ENCODE measurements at regions not wholly inside any gene's neighbourhood (a gene's known extent, or its start where the extent isn't known, plus 50 kb on each side); places are given as distances from the start of the nearest gene placed in this dataset.

GRCh38 chr20:5492937-5493336, 117.9 kb downstream of the GPCPD1 start:
- Histone ChIP-seq H3K36me3 (replicated peaks in 1 of 2; ENCODE audit: control insufficient read depth in 2 of 2, insufficient read depth in 2 of 2, low read length in 2 of 2) (no peaks in the 10 kb centered on the region), H3K9me3 (replicated peaks in 1 of 2; ENCODE audit: control insufficient read depth in 2 of 2, insufficient read depth in 1 of 2, low read depth in 1 of 2, low read length in 2 of 2) (peaks cover 0 to 5% of the 10 kb centered on the region in 2 donors), H2AFZ (ENCODE audit: low read length) (no peak overlapping the region), H3K79me1 (ENCODE audit: low read depth, low read length) (no peaks in the 10 kb centered on the region), H4K8ac (ENCODE audit: low read depth, low read length) (no peak overlapping the region), H3K23ac (ENCODE audit: low read depth, low read length, poor library complexity) (no peak overlapping the region), H2BK12ac (ENCODE audit: low read length) (no peak overlapping the region), H2BK120ac (ENCODE audit: low read depth, low read length) (no peak overlapping the region), H3K4me1 (ENCODE audit: control insufficient read depth in 2 of 2, insufficient read depth in 1 of 2, low read depth in 1 of 2, low read length in 2 of 2) (no peaks in the 10 kb centered on the region), H2AK5ac (ENCODE audit: low read depth, low read length) (no peak overlapping the region), H3K4me3 (ENCODE audit: low read length in 2 of 2) (no peak overlapping the region), H2BK15ac (ENCODE audit: low read length) (no peak overlapping the region), H3K27me3 (ENCODE audit: control insufficient read depth in 3 of 3, insufficient read depth in 3 of 3, low read depth in 1 of 3, low read length in 3 of 3) (peaks cover 0 to 9% (median 0%) of the 10 kb centered on the region in 3 experiments), H4K91ac (ENCODE audit: low read depth, low read length, poor library complexity) (no peak overlapping the region), H3K4ac (ENCODE audit: low read length) (no peak overlapping the region), H2BK5ac (ENCODE audit: low read length) (no peak overlapping the region), H3K27ac (replicated peaks; ENCODE audit: low read length) (no peak overlapping the region), H3K18ac (ENCODE audit: low read length) (no peak overlapping the region), H3K4me2 (ENCODE audit: insufficient read depth, low read length, poor library complexity, severe bottlenecking) (no peak overlapping the region), H3K9ac (ENCODE audit: low read depth, low read length, poor library complexity) (no peak overlapping the region), H3K14ac (ENCODE audit: low read length) (no peak overlapping the region)
- no peak for DNase-seq (ENCODE audit: low spot score)
- no CpG with 5 or more reads among the region's 5 CpGs for WGBS, 2 donors (ENCODE audit: extremely low coverage in 2 of 2, insufficient read length in 2 of 2, insufficient replicate concordance in 1 of 2)

- Histone ChIP-seq H3K4me2 (ENCODE audit: insufficient read depth, low read length, poor library complexity, severe bottlenecking) (no peak overlapping the region), H2AFZ (ENCODE audit: low read length) (no peak overlapping the region), H3K9me3 (replicated peaks in 1 of 2; ENCODE audit: control insufficient read depth in 2 of 2, insufficient read depth in 1 of 2, low read depth in 1 of 2, low read length in 2 of 2) (peaks cover 0 to 4% of the 10 kb centered on the region in 2 donors), H4K91ac (ENCODE audit: low read depth, low read length, poor library complexity) (no peak overlapping the region), H3K14ac (ENCODE audit: low read length) (no peak overlapping the region), H2AK5ac (ENCODE audit: low read depth, low read length) (no peak overlapping the region), H3K27ac (replicated peaks; ENCODE audit: low read length) (no peak overlapping the region), H3K4ac (ENCODE audit: low read length) (no peak overlapping the region), H2BK5ac (ENCODE audit: low read length) (no peak overlapping the region), H2BK120ac (ENCODE audit: low read depth, low read length) (no peak overlapping the region), H3K18ac (ENCODE audit: low read length) (no peak overlapping the region), H3K27me3 (ENCODE audit: control insufficient read depth in 3 of 3, insufficient read depth in 3 of 3, low read depth in 1 of 3, low read length in 3 of 3) (peaks cover 0 to 13% (median 0%) of the 10 kb centered on the region in 3 experiments), H3K36me3 (replicated peaks in 1 of 2; ENCODE audit: control insufficient read depth in 2 of 2, insufficient read depth in 2 of 2, low read length in 2 of 2) (no peaks in the 10 kb centered on the region), H3K4me3 (ENCODE audit: low read length in 2 of 2) (no peak overlapping the region), H3K23ac (ENCODE audit: low read depth, low read length, poor library complexity) (no peak overlapping the region), H3K9ac (ENCODE audit: low read depth, low read length, poor library complexity) (no peak overlapping the region), H4K8ac (ENCODE audit: low read depth, low read length) (no peak overlapping the region), H3K4me1 (ENCODE audit: control insufficient read depth in 2 of 2, insufficient read depth in 1 of 2, low read depth in 1 of 2, low read length in 2 of 2) (no peaks in the 10 kb centered on the region), H2BK12ac (ENCODE audit: low read length) (no peak overlapping the region), H2BK15ac (ENCODE audit: low read length) (no peak overlapping the region), H3K79me1 (ENCODE audit: low read depth, low read length) (no peaks in the 10 kb centered on the region)
- WGBS, 2 donors (ENCODE audit: extremely low coverage in 2 of 2, insufficient read length in 2 of 2, insufficient replicate concordance in 1 of 2) = no CpG with 5 or more reads among the region's 3 CpGs
- DNase-seq (ENCODE audit: low spot score) = no peak
These were observed 119.4 kb downstream of the GPCPD1 start for GRCh38 chr20:5491455-5491854.

GRCh38 chr20:5489601-5490000, 121.2 kb downstream of the GPCPD1 start:
- H3K9me3 ChIP-seq (replicated peaks in 1 of 2; ENCODE audit: control insufficient read depth in 2 of 2, insufficient read depth in 1 of 2, low read depth in 1 of 2, low read length in 2 of 2) = no peaks in the 10 kb centered on the region
- no peaks in the 10 kb centered on the region for H3K4me1 ChIP-seq (ENCODE audit: control insufficient read depth in 2 of 2, insufficient read depth in 1 of 2, low read depth in 1 of 2, low read length in 2 of 2)
- H2BK12ac ChIP-seq (ENCODE audit: low read length) = no peak overlapping the region
- H3K27me3 ChIP-seq (ENCODE audit: control insufficient read depth in 3 of 3, insufficient read depth in 3 of 3, low read depth in 1 of 3, low read length in 3 of 3) = peaks cover 0 to 27% (median 0%) of the 10 kb centered on the region in 3 experiments
- no peak overlapping the region for H3K14ac ChIP-seq (ENCODE audit: low read length)
- DNase-seq (ENCODE audit: low spot score) = no peak
- H2BK15ac ChIP-seq (ENCODE audit: low read length) = no peak overlapping the region
- no peak overlapping the region for H3K23ac ChIP-seq (ENCODE audit: low read depth, low read length, poor library complexity)
- no peak overlapping the region for H3K4me2 ChIP-seq (ENCODE audit: insufficient read depth, low read length, poor library complexity, severe bottlenecking)
- H3K79me1 ChIP-seq (ENCODE audit: low read depth, low read length) = no peaks in the 10 kb centered on the region
- H3K36me3 ChIP-seq (replicated peaks in 1 of 2; ENCODE audit: control insufficient read depth in 2 of 2, insufficient read depth in 2 of 2, low read length in 2 of 2) = no peaks in the 10 kb centered on the region
- no peak overlapping the region for H3K27ac ChIP-seq (replicated peaks; ENCODE audit: low read length)
- no peak overlapping the region for H4K91ac ChIP-seq (ENCODE audit: low read depth, low read length, poor library complexity)
- H3K4me3 ChIP-seq (ENCODE audit: low read length in 2 of 2) = no peak overlapping the region
- WGBS, 2 donors (ENCODE audit: extremely low coverage in 2 of 2, insufficient read length in 2 of 2, insufficient replicate concordance in 1 of 2) = no CpG with 5 or more reads among the region's 1 CpG
- no peak overlapping the region for H2BK120ac ChIP-seq (ENCODE audit: low read depth, low read length)
- H3K4ac ChIP-seq (ENCODE audit: low read length) = no peak overlapping the region
- H4K8ac ChIP-seq (ENCODE audit: low read depth, low read length) = no peak overlapping the region
- H3K9ac ChIP-seq (ENCODE audit: low read depth, low read length, poor library complexity) = no peak overlapping the region
- H3K18ac ChIP-seq (ENCODE audit: low read length) = no peak overlapping the region
- H2AK5ac ChIP-seq (ENCODE audit: low read depth, low read length) = no peak overlapping the region
- H2BK5ac ChIP-seq (ENCODE audit: low read length) = no peak overlapping the region
- H2AFZ ChIP-seq (ENCODE audit: low read length) = no peak overlapping the region

- Histone ChIP-seq H2AK5ac (ENCODE audit: low read depth, low read length) (no peak overlapping the region), H3K14ac (ENCODE audit: low read length) (no peak overlapping the region), H3K4me2 (ENCODE audit: insufficient read depth, low read length, poor library complexity, severe bottlenecking) (no peak overlapping the region), H4K91ac (ENCODE audit: low read depth, low read length, poor library complexity) (no peak overlapping the region), H3K9me3 (replicated peaks in 1 of 2; ENCODE audit: control insufficient read depth in 2 of 2, insufficient read depth in 1 of 2, low read depth in 1 of 2, low read length in 2 of 2) (no peaks in the 10 kb centered on the region), H3K27me3 (ENCODE audit: control insufficient read depth in 3 of 3, insufficient read depth in 3 of 3, low read depth in 1 of 3, low read length in 3 of 3) (peaks cover 0 to 34% (median 0%) of the 10 kb centered on the region in 3 experiments), H2BK15ac (ENCODE audit: low read length) (no peak overlapping the region), H3K4me3 (ENCODE audit: low read length in 2 of 2) (no peak overlapping the region), H3K79me1 (ENCODE audit: low read depth, low read length) (no peaks in the 10 kb centered on the region), H3K27ac (replicated peaks; ENCODE audit: low read length) (no peak overlapping the region), H2BK12ac (ENCODE audit: low read length) (no peak overlapping the region), H2AFZ (ENCODE audit: low read length) (no peak overlapping the region), H3K23ac (ENCODE audit: low read depth, low read length, poor library complexity) (no peak overlapping the region), H3K9ac (ENCODE audit: low read depth, low read length, poor library complexity) (no peak overlapping the region), H2BK5ac (ENCODE audit: low read length) (no peak overlapping the region), H4K8ac (ENCODE audit: low read depth, low read length) (no peak overlapping the region), H2BK120ac (ENCODE audit: low read depth, low read length) (no peak overlapping the region), H3K18ac (ENCODE audit: low read length) (no peak overlapping the region), H3K36me3 (replicated peaks in 1 of 2; ENCODE audit: control insufficient read depth in 2 of 2, insufficient read depth in 2 of 2, low read length in 2 of 2) (no peaks in the 10 kb centered on the region), H3K4me1 (ENCODE audit: control insufficient read depth in 2 of 2, insufficient read depth in 1 of 2, low read depth in 1 of 2, low read length in 2 of 2) (no peaks in the 10 kb centered on the region), H3K4ac (ENCODE audit: low read length) (no peak overlapping the region)
- DNase-seq (ENCODE audit: low spot score) = no peak
- WGBS, 2 donors (ENCODE audit: extremely low coverage in 2 of 2, insufficient read length in 2 of 2, insufficient replicate concordance in 1 of 2) = no CpG with 5 or more reads among the region's 2 CpGs
These were observed 122.0 kb downstream of the GPCPD1 start for GRCh38 chr20:5488823-5489222.
